Esophagus squamous epithelium (tissue), 5 donors: ENCODE measurements at regions not wholly inside any gene's neighbourhood (a gene's known extent, or its start where the extent isn't known, plus 50 kb on each side); places are given as distances from the start of the nearest gene placed in this dataset.

Experiments used
- DNase-seq: peaks from one replicate; lab custom pipeline; 2025; lab: John Stamatoyannopoulos, UW
- H3K27ac ChIP-seq, 4 donors: fragments of 200-600 bp; sonication (generic); one replicate each; pipeline ENCODE4 v1.5.1; 2016 to 2019; ENCODE audit warnings: mild to moderate bottlenecking in 1 of 4
- H3K27me3 ChIP-seq, 4 donors: fragments of 200-600 bp; sonication (generic); 1 replicate in 3 of 4; 2 replicates in 1 of 4; pipeline versions ENCODE4 v1.5.1 to v1.6.0; 2017 to 2021; ENCODE audit warnings: antibody characterized with exemption in 1 of 4
- H3K36me3 ChIP-seq, 3 donors: fragments of 200-600 bp; sonication (generic); one replicate each; pipeline ENCODE4 v1.5.1; 2016 to 2019
- H3K4me1 ChIP-seq, 3 donors: fragments of 200-600 bp; sonication (generic); one replicate each; pipeline ENCODE4 v1.5.1; 2017 to 2019
- H3K4me3 ChIP-seq, 4 donors: fragments of 200-600 bp; sonication (generic); 1 replicate in 3 of 4; 2 replicates in 1 of 4; pipeline ENCODE4 v1.5.1; 2016 to 2019; ENCODE audit warnings: mild to moderate bottlenecking in 2 of 4, moderate library complexity in 1 of 4
- H3K9me3 ChIP-seq, 3 donors: fragments of 200-600 bp; sonication (generic); one replicate each; pipeline ENCODE4 v1.5.1; 2016 to 2019
- CTCF ChIP-seq, 6 experiments: fragments of 450-650 bp in 4 of 6; fragments of 200-600 bp in 2 of 6; sonication (generic) in 2 of 6; IDR thresholded peaks; one replicate each; pipeline ENCODE4 v1.5.1; 2016 to 2019; ENCODE audit warnings: antibody characterized with exemption in 6 of 6, mild to moderate bottlenecking in 4 of 6, moderate library complexity in 4 of 6
- POLR2A ChIP-seq, 4 donors: fragments of 450-650 bp; IDR thresholded peaks; one replicate each; pipeline ENCODE4 v1.6.1; 2017; ENCODE audit warnings: antibody characterized with exemption in 4 of 4, mild to moderate bottlenecking in 4 of 4, moderate library complexity in 3 of 4
- WGBS, 2 donors: methylation state at CpG; one replicate each; pipeline ENCODE4 v1.1.5; 2018; 5-methylcytosine and 5-hydroxymethylcytosine counted together
- intact Hi-C: fragments of 100-400 bp; cut with DNase I; formaldehyde crosslinking; loops from one replicate; pipeline ENCODE4 v1.15.0; 2022
- donor health status: DM: yes; HTN: yes; CAD: no.

- TF ChIP-seq POLR2A (IDR thresholded peaks at IDR 0.05) (no peak), CTCF (IDR thresholded peaks at IDR 0.05) (no peak)
- no peak for DNase-seq
- Histone ChIP-seq H3K27ac (no peak overlapping the region), H3K9me3 (no peaks in the 10 kb centered on the region), H3K4me1 (no peaks in the 10 kb centered on the region), H3K27me3 (no peaks in the 10 kb centered on the region), H3K4me3 (no peak overlapping the region), H3K36me3 (no peaks in the 10 kb centered on the region)
- intact Hi-C loops = no loop called here
- 22 to 48% methylated on average over 1 of the region's 1 CpG for WGBS, 2 donors
Measured at GRCh38 chr5:74233571-74233970, 407.0 kb downstream of the ENC1 start.

- Histone ChIP-seq H3K4me3 (no peak overlapping the region), H3K36me3 (no peaks in the 10 kb centered on the region), H3K9me3 (no peaks in the 10 kb centered on the region), H3K27me3 (no peaks in the 10 kb centered on the region), H3K27ac (no peak overlapping the region), H3K4me1 (no peaks in the 10 kb centered on the region)
- intact Hi-C loops = no loop called here
- TF ChIP-seq CTCF (IDR thresholded peaks at IDR 0.05) = no peak
- no peak for TF ChIP-seq POLR2A (IDR thresholded peaks at IDR 0.05)
- no peak for DNase-seq
Measured at GRCh38 chr5:74233091-74233490, 407.4 kb downstream of the ENC1 start.

- WGBS, 2 donors = 47 to 55% methylated on average over 2 of the region's 2 CpGs
- H3K4me3 ChIP-seq = no peak overlapping the region
- no peaks in the 10 kb centered on the region for H3K36me3 ChIP-seq
- intact Hi-C loops = no loop called here
- no peak for DNase-seq
- TF ChIP-seq POLR2A (IDR thresholded peaks at IDR 0.05) = no peak
- TF ChIP-seq CTCF (IDR thresholded peaks at IDR 0.05) = no peak
- H3K9me3 ChIP-seq = no peaks in the 10 kb centered on the region
- H3K27ac ChIP-seq = no peak overlapping the region
- no peaks in the 10 kb centered on the region for H3K27me3 ChIP-seq
- no peaks in the 10 kb centered on the region for H3K4me1 ChIP-seq
Measured at GRCh38 chr5:74232276-74232675, 408.3 kb downstream of the ENC1 start.

- no peak overlapping the region for H3K4me3 ChIP-seq
- TF ChIP-seq POLR2A (IDR thresholded peaks at IDR 0.05) (no peak), CTCF (IDR thresholded peaks at IDR 0.05) (no peak)
- H3K27ac ChIP-seq = no peak overlapping the region
- no peaks in the 10 kb centered on the region for H3K4me1 ChIP-seq
- H3K27me3 ChIP-seq = no peaks in the 10 kb centered on the region
- intact Hi-C loops = no loop called here
- no peaks in the 10 kb centered on the region for H3K9me3 ChIP-seq
- WGBS, 2 donors = 69 to 82% methylated on average over 5 of the region's 5 CpGs
- no peak for DNase-seq
- H3K36me3 ChIP-seq = no peaks in the 10 kb centered on the region
Measured at GRCh38 chr5:74231697-74232096, 408.8 kb downstream of the ENC1 start.

- intact Hi-C loops = no loop called here
- Histone ChIP-seq H3K4me1 (no peaks in the 10 kb centered on the region), H3K27ac (no peak overlapping the region), H3K27me3 (no peaks in the 10 kb centered on the region), H3K4me3 (no peak overlapping the region), H3K36me3 (no peaks in the 10 kb centered on the region), H3K9me3 (no peaks in the 10 kb centered on the region)
- TF ChIP-seq POLR2A (IDR thresholded peaks at IDR 0.05) = no peak
- no peak for TF ChIP-seq CTCF (IDR thresholded peaks at IDR 0.05)
- 23 to 51% methylated on average over 2 to 3 of the region's 4 CpGs for WGBS, 2 donors
- no peak for DNase-seq
Measured at GRCh38 chr5:74226716-74227485, 413.6 kb downstream of the ENC1 start.
